Tibial nerve (tissue), 4 donors: ENCODE measurements at regions not wholly inside any gene's neighbourhood (a gene's known extent, or its start where the extent isn't known, plus 50 kb on each side); places are given as distances from the start of the nearest gene placed in this dataset.

Experiments used
- CTCF ChIP-seq, 5 experiments: fragments of 200-600 bp in 3 of 5; fragments of 450-650 bp in 2 of 5; sonication (generic) in 3 of 5; IDR thresholded peaks; one replicate each; pipeline ENCODE4 v1.5.1; 2016 to 2019; ENCODE audit warnings: antibody characterized with exemption in 5 of 5, mild to moderate bottlenecking in 3 of 5, moderate library complexity in 2 of 5
- EP300 ChIP-seq, 2 donors: sonication (generic); formaldehyde crosslinking; IDR thresholded peaks; one replicate each; pipeline ENCODE4 v1.6.1; 2017; ENCODE audit warnings: antibody characterized with exemption in 2 of 2, mild to moderate bottlenecking in 1 of 2
- POLR2A ChIP-seq, 2 donors: fragments of 450-650 bp; IDR thresholded peaks; one replicate each; pipeline ENCODE4 v1.6.1; 2017; ENCODE audit warnings: antibody characterized with exemption in 2 of 2, mild to moderate bottlenecking in 2 of 2, moderate library complexity in 2 of 2

- TF ChIP-seq CTCF (IDR thresholded peaks at IDR 0.05) = no peak
- TF ChIP-seq EP300 (IDR thresholded peaks at IDR 0.05) = no peak
- no peak for TF ChIP-seq POLR2A (IDR thresholded peaks at IDR 0.05)
These were observed 211.7 kb downstream of the SNCAIP start for GRCh38 chr5:122523776-122524175.
